GM10248 (cell line): ENCODE measurements at regions not wholly inside any gene's neighbourhood (a gene's known extent, or its start where the extent isn't known, plus 50 kb on each side); places are given as distances from the start of the nearest gene placed in this dataset.

Experiments
- CTCF ChIA-PET: fragments of 300-600 bp; sonication (Branson Sonifier 250); formaldehyde crosslinking; extraction: SDS; loops from one replicate; lab custom pipeline; 2021; ENCODE audit warnings: antibody characterized with exemption; lab: Yijun Ruan, JAX
- POLR2A ChIA-PET: fragments of 350-650 bp; sonication (Branson Sonifier 250); formaldehyde crosslinking; extraction: SDS; loops from one replicate; lab custom pipeline; 2020; ENCODE audit warnings: antibody characterized with exemption; lab: Yijun Ruan, JAX
- DNase-seq: peaks from one replicate; pipeline ENCODE4 v3.0.0; 2012; ENCODE audit errors: extremely low spot score
- TF ChIP-seq, protein P1 (sequence below): IDR thresholded peaks from 2 replicates; pipeline ENCODE4 v1.5.1; 2012; ENCODE audit warnings: mild to moderate bottlenecking, low read depth; ENCODE audit errors: extremely low read depth, missing control alignments, control extremely low read depth

DNA sequence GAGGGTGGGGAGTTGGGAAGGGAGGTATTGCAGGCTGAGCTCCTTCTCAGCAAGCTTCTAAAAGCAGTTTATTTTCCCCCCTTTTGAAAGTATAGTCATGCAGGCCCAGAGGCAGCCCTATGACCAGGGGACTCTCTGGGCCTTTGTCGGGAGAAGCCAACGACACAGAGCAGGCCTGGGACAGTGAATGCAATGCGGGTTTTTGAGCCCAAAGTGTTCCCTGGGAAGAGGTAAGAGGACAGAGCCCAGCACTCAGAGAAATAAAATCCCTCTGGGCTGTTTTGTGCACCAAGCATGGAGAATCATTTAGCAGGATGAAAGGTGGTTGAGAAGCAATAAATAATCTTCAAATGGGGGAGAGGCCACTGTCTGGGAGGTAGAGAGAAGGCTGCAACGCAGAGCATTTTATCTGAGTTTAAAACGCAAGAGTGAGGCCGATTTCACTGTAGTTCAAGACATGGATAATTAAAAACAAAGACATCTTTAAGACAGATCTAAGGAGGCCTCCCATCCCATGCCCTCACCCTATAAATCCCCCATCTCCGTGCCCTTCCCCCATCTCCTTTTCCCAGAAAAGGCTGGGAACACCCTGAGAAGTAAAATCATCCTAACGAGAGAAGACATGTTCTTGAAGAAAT lies 237.5 kb downstream of the CDC5L start:
- TF ChIP-seq, protein P1, sequence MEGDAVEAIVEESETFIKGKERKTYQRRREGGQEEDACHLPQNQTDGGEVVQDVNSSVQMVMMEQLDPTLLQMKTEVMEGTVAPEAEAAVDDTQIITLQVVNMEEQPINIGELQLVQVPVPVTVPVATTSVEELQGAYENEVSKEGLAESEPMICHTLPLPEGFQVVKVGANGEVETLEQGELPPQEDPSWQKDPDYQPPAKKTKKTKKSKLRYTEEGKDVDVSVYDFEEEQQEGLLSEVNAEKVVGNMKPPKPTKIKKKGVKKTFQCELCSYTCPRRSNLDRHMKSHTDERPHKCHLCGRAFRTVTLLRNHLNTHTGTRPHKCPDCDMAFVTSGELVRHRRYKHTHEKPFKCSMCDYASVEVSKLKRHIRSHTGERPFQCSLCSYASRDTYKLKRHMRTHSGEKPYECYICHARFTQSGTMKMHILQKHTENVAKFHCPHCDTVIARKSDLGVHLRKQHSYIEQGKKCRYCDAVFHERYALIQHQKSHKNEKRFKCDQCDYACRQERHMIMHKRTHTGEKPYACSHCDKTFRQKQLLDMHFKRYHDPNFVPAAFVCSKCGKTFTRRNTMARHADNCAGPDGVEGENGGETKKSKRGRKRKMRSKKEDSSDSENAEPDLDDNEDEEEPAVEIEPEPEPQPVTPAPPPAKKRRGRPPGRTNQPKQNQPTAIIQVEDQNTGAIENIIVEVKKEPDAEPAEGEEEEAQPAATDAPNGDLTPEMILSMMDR: no peak
- ChIA-PET CTCF (no interaction called here), POLR2A (no interaction called here)
- DNase-seq: no peak

DNA sequence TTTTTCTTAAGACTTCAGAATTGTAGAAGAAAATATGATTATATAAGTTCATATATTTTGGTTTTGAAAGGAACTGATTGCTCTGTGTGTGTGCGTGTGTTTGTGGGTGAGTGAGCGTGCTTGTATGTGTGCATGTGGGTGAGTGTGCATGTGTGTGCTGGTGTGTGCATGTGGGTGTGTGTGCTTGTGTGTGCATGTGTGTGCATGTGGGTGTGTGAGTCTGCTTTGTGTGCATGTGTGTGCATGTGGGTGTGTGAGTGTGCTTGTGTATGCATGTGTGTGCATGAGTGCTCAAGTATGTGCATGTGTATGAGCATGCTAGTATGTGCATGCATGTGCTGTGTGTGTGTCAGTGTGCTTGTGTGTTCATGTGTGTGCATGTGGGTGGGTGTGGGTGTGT lies 238.5 kb downstream of the CDC5L start:
- TF ChIP-seq, protein P1: no peak
- ChIA-PET CTCF (no interaction called here), POLR2A (no interaction called here)

DNA sequence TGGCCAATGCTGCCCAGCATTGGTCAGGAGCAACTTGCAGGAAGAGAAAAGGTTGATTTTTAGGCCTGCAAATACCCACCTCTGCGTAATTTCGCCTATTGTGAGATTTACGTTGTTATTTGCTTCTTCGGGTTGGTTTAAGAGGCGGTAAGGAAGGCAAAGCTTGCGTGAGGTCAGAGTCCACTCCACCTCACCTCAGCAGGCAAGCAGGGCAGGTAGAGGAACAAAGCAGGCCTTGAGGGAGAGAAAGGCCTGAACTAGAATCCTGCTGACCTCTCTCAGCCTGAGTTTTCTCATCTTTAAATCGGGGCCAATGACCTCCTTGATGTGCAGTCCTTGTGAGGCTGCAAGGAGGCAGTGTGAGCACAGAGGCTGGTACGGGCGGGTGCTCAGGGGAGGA lies 239.1 kb downstream of the CDC5L start:
- TF ChIP-seq, protein P1: no peak
- ChIA-PET POLR2A (no interaction called here), CTCF (interaction anchor here (1.1 to 1.5 kb wide), 2 partner anchors 9 to 11 kb away, joined by 3 to 5 read pairs; no protein-coding TSS in a partner anchor)
- no peak for DNase-seq

More for the DNA sequence above, 238.5 kb downstream of the CDC5L start:
- DNase-seq: no peak

DNA sequence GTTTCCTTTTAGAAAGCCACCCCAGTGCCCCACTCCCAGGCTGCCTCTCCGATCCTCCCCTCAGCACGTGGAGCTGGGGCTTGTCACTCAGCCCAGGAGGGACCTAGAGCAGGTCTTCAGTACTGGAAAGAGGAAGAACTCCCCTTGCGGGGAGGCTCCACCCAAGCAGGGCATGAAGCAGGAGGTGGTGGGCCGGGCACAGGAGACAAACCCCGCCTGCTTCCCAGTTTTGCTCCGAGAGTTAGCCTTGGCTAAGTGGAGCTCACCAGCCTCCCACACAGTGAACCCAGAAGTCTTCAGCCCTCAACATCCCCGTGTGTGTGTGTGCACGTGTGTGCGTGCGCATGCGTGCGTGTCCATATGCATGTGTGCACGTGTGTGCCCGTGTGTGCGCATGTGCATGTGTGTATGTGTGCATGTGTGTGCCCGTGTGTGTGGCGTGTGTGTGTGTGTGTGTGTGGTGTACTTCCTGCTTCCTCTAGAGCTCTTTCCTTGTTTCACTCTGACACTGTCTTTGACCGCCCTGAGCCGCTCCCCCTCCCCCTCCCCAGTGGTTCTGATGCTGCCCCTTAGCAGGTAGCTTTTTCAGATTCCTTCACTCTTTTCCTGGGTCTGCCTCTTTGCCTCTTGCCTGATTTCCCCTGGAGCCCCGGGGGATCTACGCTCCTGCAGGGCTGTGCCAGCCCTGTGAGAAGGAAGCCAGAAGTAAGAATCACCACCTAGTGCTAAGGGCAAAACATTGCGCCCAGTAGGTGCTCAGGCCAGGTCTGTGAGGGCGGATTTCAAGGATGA lies 239.8 kb downstream of the CDC5L start:
- TF ChIP-seq, protein P1: no peak
- ChIA-PET POLR2A (no interaction called here), CTCF (interaction anchor here (1.1 to 1.5 kb wide), 2 partner anchors 9 to 10 kb away, joined by 3 to 5 read pairs; no protein-coding TSS in a partner anchor)
- DNase-seq: no peak

DNA sequence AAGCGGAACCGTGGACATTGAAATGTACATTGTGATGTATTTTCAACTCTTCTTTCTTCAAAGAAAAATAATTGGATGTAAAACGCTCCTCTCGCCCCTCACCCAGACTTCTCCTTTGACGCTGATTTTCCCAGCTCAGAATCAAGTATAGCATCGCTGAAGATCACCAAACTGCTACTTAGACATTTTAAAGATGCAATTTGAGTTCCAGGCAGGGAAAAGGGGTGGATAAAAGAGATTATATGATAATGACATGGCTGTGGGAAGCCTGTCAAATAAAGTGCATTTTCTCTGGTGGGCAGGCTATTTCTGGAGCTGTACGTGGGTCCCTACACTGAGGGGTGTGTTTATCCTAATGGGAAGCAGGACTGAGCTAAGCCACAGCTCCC lies 240.4 kb downstream of the CDC5L start:
- TF ChIP-seq, protein P1: no peak
- POLR2A ChIA-PET: no interaction called here
- no peak for DNase-seq
- CTCF ChIA-PET: interaction anchor here (1.1 to 1.5 kb wide), 3 partner anchors 10 to 16 kb away, joined by 3 to 5 read pairs (median 4); no protein-coding TSS in a partner anchor

DNA sequence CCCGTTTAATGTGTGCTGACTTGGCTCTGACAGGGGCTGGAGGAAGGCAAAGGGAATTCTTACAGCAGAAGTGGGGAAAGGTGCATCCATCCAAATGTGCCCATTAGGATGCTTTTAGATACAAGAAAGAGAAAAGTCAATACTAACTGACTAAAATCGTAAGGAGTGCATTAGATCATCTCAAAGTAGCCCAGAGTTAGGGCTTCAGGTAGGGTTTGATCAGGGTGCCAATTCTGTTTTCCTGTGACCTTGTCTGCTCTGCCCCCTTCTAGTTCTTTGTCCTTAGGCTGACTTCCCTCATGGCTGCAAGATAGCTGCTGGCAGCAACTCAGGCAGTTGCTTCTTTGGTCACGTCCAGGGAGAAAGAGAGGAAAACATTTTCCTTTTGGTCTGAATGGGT lies 240.8 kb downstream of the CDC5L start:
- POLR2A ChIA-PET: no interaction called here
- TF ChIP-seq, protein P1: no peak
- no peak for DNase-seq
- CTCF ChIA-PET: interaction anchor here (1.4 kb wide), 1 partner anchor 16 kb away, joined by 4 read pairs; no protein-coding TSS in a partner anchor
